Liver (tissue), 7 donors: ENCODE measurements at regions not wholly inside any gene's neighbourhood (a gene's known extent, or its start where the extent isn't known, plus 50 kb on each side); places are given as distances from the start of the nearest gene placed in this dataset.

ENCODE experiments used
- DNase-seq: peaks from one replicate; pipeline ENCODE4 v3.0.0-alpha.2; 2017; ENCODE audit warnings: low spot score
- H3K27ac ChIP-seq, 2 donors: one replicate each; pipeline ENCODE4 v1.7.0; 2013; ENCODE audit warnings: inconsistent platforms in 2 of 2, low read length in 2 of 2, control low read depth in 1 of 2, low read depth in 1 of 2, mild to moderate bottlenecking in 1 of 2
- H3K27me3 ChIP-seq, 4 donors: one replicate each; pipeline versions ENCODE4 v1.6.1 to v1.7.0; 2013; ENCODE audit warnings: low read length in 3 of 4, inconsistent platforms in 1 of 4, mild to moderate bottlenecking in 1 of 4, moderate library complexity in 1 of 4; ENCODE audit not compliant: control insufficient read depth in 4 of 4, insufficient read depth in 4 of 4
- H3K36me3 ChIP-seq, 4 donors: one replicate each; pipeline versions ENCODE4 v1.6.1 to v1.7.0; 2013; ENCODE audit warnings: low read length in 3 of 4, mild to moderate bottlenecking in 3 of 4, low read depth in 1 of 4, moderate library complexity in 1 of 4; ENCODE audit not compliant: control insufficient read depth in 4 of 4, insufficient read depth in 3 of 4
- H3K4me1 ChIP-seq, 4 donors: one replicate each; pipeline versions ENCODE4 v1.6.1 to v1.7.0; 2013; ENCODE audit warnings: low read length in 3 of 4, mild to moderate bottlenecking in 3 of 4, moderate library complexity in 1 of 4; ENCODE audit not compliant: control insufficient read depth in 4 of 4, insufficient read depth in 4 of 4
- H3K4me3 ChIP-seq, 3 donors: one replicate each; pipeline versions ENCODE4 v1.6.1 to v1.7.0; 2013; ENCODE audit warnings: low read length in 3 of 3, control low read depth in 1 of 3, low read depth in 1 of 3, mild to moderate bottlenecking in 1 of 3
- H3K9ac ChIP-seq, 2 donors: one replicate each; pipeline ENCODE4 v1.7.0; 2013; ENCODE audit warnings: low read length in 2 of 2, mild to moderate bottlenecking in 2 of 2, moderate library complexity in 2 of 2, control low read depth in 1 of 2, low read depth in 1 of 2
- H3K9me3 ChIP-seq, 4 donors: one replicate each; pipeline versions ENCODE4 v1.6.1 to v1.7.0; 2013; ENCODE audit warnings: low read length in 3 of 4; ENCODE audit not compliant: control insufficient read depth in 4 of 4
- ATF3 ChIP-seq: IDR thresholded peaks from 2 replicates; pipeline ENCODE4 v1.6.1; 2016; ENCODE audit warnings: antibody characterized with exemption
- EGR1 ChIP-seq, 2 donors: IDR thresholded peaks; 2 replicates each; pipeline ENCODE4 v1.6.1; 2016 to 2018; ENCODE audit warnings: antibody characterized with exemption in 2 of 2, low read depth in 2 of 2
- FOXA1 ChIP-seq: IDR thresholded peaks from 2 replicates; pipeline ENCODE4 v1.6.1; 2016; ENCODE audit warnings: antibody characterized with exemption
- FOXA2 ChIP-seq: IDR thresholded peaks from 2 replicates; pipeline ENCODE4 v1.6.1; 2016; ENCODE audit warnings: antibody characterized with exemption
- GABPA ChIP-seq, 2 donors: IDR thresholded peaks in 1 of 2; conservative IDR thresholded peaks in 1 of 2; 2 replicates each; pipeline ENCODE4 v1.6.1; 2016; ENCODE audit warnings: antibody characterized with exemption in 2 of 2, mild to moderate bottlenecking in 1 of 2, moderate library complexity in 1 of 2
- HNF4A ChIP-seq, 2 donors: conservative IDR thresholded peaks; 2 replicates each; pipeline ENCODE4 v1.6.1; 2016; ENCODE audit warnings: antibody characterized with exemption in 2 of 2, mild to moderate bottlenecking in 2 of 2
- HNF4G ChIP-seq: IDR thresholded peaks from 2 replicates; pipeline ENCODE4 v1.6.1; 2016; ENCODE audit warnings: antibody characterized with exemption
- JUND ChIP-seq, 2 donors: IDR thresholded peaks; 2 replicates each; pipeline ENCODE4 v1.6.1; 2016; ENCODE audit warnings: antibody characterized with exemption in 2 of 2
- RAD21 ChIP-seq, 2 donors: IDR thresholded peaks; 2 replicates each; pipeline ENCODE4 v1.6.1; 2016; ENCODE audit warnings: antibody characterized with exemption in 2 of 2, mild to moderate bottlenecking in 2 of 2
- REST ChIP-seq: IDR thresholded peaks from 2 replicates; pipeline ENCODE4 v1.6.1; 2016; ENCODE audit warnings: antibody characterized with exemption, mild to moderate bottlenecking
- RXRA ChIP-seq, 2 donors: IDR thresholded peaks; 2 replicates each; pipeline ENCODE4 v1.6.1; 2017 to 2018; ENCODE audit warnings: antibody characterized with exemption in 2 of 2, mild to moderate bottlenecking in 1 of 2
- SP1 ChIP-seq: IDR thresholded peaks from 2 replicates; pipeline ENCODE4 v1.6.1; 2018; ENCODE audit warnings: antibody characterized with exemption, mild to moderate bottlenecking
- YY1 ChIP-seq: IDR thresholded peaks from 2 replicates; pipeline ENCODE4 v1.6.1; 2016; ENCODE audit warnings: antibody characterized with exemption, mild to moderate bottlenecking
- WGBS: extraction: QIAGEN DNeasy Blood & Tissue Kit; methylation state at CpG from one replicate; pipeline ENCODE4 v1.1.7; 2013; 5-methylcytosine and 5-hydroxymethylcytosine counted together
- TF ChIP-seq, protein P1 (sequence below): IDR thresholded peaks from 2 replicates; pipeline ENCODE4 v1.6.1; 2016; ENCODE audit warnings: antibody characterized with exemption
- donor health status: healthy.
- donor health status: healthy.
- donor health status: healthy.
- donor health status: healthy.

GRCh38 chr4:180101348-180102083 is 2141.7 kb upstream of the TENM3 start:
- Histone ChIP-seq H3K9ac (no peak overlapping the region), H3K4me3 (no peak overlapping the region), H3K9me3 (no peaks in the 10 kb centered on the region), H3K27me3 (no peaks in the 10 kb centered on the region), H3K36me3 (no peaks in the 10 kb centered on the region), H3K27ac (no peak overlapping the region), H3K4me1 (no peaks in the 10 kb centered on the region)
- TF ChIP-seq YY1 (no peak), RAD21 (IDR thresholded peaks at IDR 0.05) (no peak), GABPA (IDR thresholded peaks at IDR 0.05 in 1 of 2, conservative IDR thresholded peaks at IDR 0.05 in 1 of 2) (no peak)
- DNase-seq = no peak
- WGBS = 85% methylated on average over 28 of the region's 28 CpGs

DNA sequence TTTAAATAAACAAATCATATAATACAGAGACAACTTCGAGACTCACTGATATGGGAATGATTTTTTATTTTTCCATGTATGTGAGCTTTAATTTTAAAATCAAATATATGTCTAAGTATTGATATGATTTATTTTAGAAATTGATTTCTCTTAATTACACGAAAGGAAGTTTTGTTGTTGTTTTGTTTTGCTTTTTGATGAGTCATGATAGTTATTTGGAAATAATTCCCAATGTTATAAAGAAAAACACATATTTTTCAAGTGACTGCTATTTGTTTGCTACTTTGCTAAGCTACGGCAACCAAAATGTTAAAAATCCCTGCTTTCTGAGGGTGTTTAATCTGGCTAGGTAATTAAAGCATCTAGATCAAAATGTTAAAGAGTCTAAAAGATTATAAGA is 2139.4 kb upstream of the TENM3 start:
- Histone ChIP-seq H3K27me3 (no peaks in the 10 kb centered on the region), H3K9ac (no peak overlapping the region), H3K9me3 (no peaks in the 10 kb centered on the region), H3K4me3 (no peak overlapping the region), H3K36me3 (no peaks in the 10 kb centered on the region), H3K27ac (no peak overlapping the region), H3K4me1 (no peaks in the 10 kb centered on the region)
- TF ChIP-seq REST (no peak), YY1 (no peak), FOXA1 (no peak), GABPA (IDR thresholded peaks at IDR 0.05 in 1 of 2, conservative IDR thresholded peaks at IDR 0.05 in 1 of 2) (no peak), JUND (IDR thresholded peaks at IDR 0.05) (no peak), FOXA2 (no peak), SP1 (no peak), HNF4G (no peak), RXRA (IDR thresholded peaks at IDR 0.05) (no peak)
- DNase-seq = no peak
- 76% methylated on average over 3 of the region's 3 CpGs for WGBS

DNA sequence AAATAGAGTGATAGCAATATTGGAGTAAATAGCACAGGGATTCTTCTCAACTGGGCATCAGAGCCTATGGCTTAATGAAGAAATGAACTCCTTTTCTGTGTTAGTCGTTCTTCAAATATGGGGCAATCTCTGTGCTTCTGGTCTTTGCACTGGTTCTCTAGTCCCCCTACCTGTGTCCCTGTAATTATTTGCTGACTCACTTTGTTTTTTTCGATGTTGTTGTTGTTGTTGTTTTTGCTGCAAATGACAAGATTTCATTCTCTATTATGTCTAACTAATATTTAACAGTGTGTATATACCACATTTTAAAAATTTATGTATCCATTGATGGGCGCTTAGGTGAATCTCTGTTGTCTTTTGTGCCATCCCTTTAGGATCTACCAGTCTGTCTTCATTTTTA is 2137.8 kb upstream of the TENM3 start:
- Histone ChIP-seq H3K27ac (no peak overlapping the region), H3K4me3 (no peak overlapping the region), H3K4me1 (no peaks in the 10 kb centered on the region), H3K9ac (no peak overlapping the region), H3K36me3 (no peaks in the 10 kb centered on the region), H3K27me3 (no peaks in the 10 kb centered on the region), H3K9me3 (no peaks in the 10 kb centered on the region)
- no peak for DNase-seq
- TF ChIP-seq HNF4A (conservative IDR thresholded peaks at IDR 0.05) = no peak
- TF ChIP-seq ATF3 = no peak
- TF ChIP-seq FOXA2 = no peak
- TF ChIP-seq EGR1 (IDR thresholded peaks at IDR 0.05; ENCODE audit: low read depth in 2 of 2) = no peak
- TF ChIP-seq RXRA (IDR thresholded peaks at IDR 0.05) = no peak
- TF ChIP-seq, protein P1, sequence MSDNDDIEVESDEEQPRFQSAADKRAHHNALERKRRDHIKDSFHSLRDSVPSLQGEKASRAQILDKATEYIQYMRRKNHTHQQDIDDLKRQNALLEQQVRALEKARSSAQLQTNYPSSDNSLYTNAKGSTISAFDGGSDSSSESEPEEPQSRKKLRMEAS = no peak
- TF ChIP-seq HNF4G = no peak
- TF ChIP-seq JUND (IDR thresholded peaks at IDR 0.05) = no peak
- no peak for TF ChIP-seq YY1
- WGBS = 76% methylated on average over 3 of the region's 3 CpGs
